MV-4-11 (cell line): ENCODE measurements at regions not wholly inside any gene's neighbourhood (a gene's known extent, or its start where the extent isn't known, plus 50 kb on each side); places are given as distances from the start of the nearest gene placed in this dataset.
A peak's percentile ranks its signal among the peaks of the same experiment; 100 is the strongest.

Experiments used
- DNase-seq: peaks from one replicate; lab custom pipeline; 2025; lab: John Stamatoyannopoulos, UW

GRCh38 chr7:28293527-28293835 is 112.9 kb upstream of the JAZF1 start:
- DNase-seq, result no peak

GRCh38 chr7:28296571-28297483 is 115.5 kb upstream of the CREB5 start:
- no peak for DNase-seq

DNA sequence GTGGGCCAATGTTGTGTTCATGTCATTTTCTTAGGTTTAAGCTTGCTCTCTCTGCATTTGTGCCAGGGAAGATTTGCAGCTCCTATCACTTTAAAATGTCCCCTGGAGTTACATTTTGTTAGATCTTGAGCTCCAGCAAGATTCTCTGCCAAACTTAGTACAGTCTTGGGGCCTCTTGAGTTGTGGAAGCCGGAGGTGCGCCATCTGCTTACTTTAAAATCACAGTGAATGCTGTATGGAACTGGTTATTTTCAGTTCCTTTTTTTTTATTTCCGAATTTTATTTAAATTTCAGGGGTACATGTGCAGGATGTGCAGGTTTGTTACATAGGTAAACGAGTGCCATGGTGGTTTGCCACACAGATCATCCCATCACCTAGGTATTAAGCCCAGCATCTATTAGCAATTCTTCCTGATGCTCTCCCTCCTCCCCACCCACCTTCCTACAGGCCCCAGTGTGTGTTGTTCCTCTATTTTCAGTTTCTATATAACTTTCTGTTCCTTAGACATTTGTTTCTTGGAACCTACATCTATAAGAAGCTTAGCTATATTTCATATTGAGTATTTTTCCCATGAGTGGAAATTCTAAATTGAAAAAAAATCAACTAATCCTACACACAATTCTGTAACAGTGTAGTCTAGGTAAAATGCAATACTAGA is 114.4 kb upstream of the CREB5 start:
- peak; percentile 61 for DNase-seq

GRCh38 chr7:28298870-28299518 is 113.3 kb upstream of the CREB5 start:
- no peak for DNase-seq

- no peak for DNase-seq
Observed at GRCh38 chr7:28299556-28299955, 112.8 kb upstream of the CREB5 start.

DNA sequence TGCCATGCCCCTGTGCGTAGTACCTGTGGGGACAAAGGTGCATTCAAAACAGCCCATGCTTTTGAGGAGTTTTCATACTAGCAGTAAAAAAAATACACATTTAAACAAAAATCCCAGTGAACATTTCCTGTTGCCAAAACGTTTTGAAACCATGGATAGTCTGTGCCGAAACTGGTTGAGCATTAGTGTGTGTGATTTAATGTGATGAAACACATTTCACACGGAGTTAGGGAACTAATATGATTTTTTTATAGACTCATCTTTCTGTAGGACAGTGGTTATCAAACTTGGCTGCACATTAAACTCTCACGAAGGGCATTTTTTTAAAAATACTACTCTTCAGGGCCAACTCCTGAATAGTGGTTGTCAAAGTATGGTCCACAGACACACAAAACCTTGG is 111.8 kb upstream of the CREB5 start:
- DNase-seq, result no peak

- no peak for DNase-seq
Observed at GRCh38 chr7:28301148-28301641, 111.1 kb upstream of the CREB5 start.

DNA sequence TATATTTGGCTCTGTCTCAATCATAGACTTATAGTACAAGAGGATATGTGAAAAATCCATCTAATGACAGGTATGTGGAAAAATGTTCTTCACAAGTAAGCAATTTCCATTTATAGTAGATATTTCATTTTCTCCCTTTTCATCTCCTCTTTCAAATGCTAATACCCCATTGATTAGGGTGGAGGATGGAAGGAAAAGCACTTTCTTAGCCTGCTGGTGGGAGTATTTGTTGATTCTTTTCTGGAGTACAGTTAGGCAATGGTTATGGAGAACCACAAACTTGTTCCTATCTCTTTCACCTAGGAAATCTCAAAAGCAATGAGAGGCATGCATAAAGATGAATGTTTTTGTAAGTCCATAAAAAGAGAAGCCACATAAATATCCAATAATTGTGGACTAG is 108.0 kb upstream of the CREB5 start:
- no peak for DNase-seq

GRCh38 chr7:28309704-28310459 is 102.4 kb upstream of the CREB5 start:
- no peak for DNase-seq

GRCh38 chr7:28310460-28310848 is 101.9 kb upstream of the CREB5 start:
- no peak for DNase-seq

GRCh38 chr7:28311670-28312069 is 100.6 kb upstream of the CREB5 start:
- no peak for DNase-seq

DNA sequence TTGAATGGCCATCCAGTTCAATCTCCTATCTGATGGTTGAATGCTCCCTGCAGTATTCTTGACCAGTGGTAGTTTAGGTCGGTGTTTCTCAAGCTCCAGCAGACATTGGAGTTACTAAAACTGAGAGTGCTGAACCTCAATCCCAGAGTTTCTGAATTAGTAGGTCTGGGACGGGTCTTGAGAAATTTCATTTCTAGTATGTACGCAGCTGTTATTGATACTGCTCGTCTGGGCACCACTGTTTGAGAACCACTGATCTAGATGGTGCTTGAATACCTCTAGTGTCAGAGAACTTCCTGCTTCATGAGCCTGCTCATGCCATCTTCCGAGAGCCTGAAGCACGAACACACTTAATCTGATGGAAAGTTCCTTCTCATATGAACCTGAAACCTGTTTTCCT is 99.4 kb upstream of the CREB5 start:
- no peak for DNase-seq

GRCh38 chr7:28314841-28315240 is 97.5 kb upstream of the CREB5 start:
- no peak for DNase-seq

GRCh38 chr7:28315565-28316410 is 96.5 kb upstream of the CREB5 start:
- DNase-seq, result no peak

GRCh38 chr7:28316489-28316888 is 95.8 kb upstream of the CREB5 start:
- DNase-seq, result no peak

- DNase-seq, result no peak
Observed at GRCh38 chr7:28318101-28318762, 94.1 kb upstream of the CREB5 start.

DNA sequence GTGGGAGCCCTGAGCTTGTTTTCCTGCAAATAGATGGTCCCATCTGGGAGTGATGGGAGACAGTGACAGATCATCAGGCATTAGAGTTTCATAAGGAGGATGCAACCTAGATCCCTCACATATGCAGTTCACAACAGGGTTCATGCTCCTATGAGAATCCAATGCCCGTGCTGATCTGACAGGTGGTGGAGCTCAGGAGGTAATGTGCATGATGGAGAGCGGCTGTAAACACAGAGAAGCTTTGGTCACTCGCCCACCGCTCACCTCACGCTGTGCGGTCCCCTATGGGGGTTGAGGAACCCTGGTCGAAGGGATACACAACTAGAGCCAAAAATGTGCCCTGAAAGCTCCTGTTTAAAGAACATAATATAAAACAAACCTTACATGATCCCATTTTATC is 88.5 kb upstream of the CREB5 start:
- DNase-seq, result no peak

GRCh38 chr7:28328146-28328545 is 84.2 kb upstream of the CREB5 start:
- DNase-seq, result no peak

GRCh38 chr7:28328822-28329660 is 83.3 kb upstream of the CREB5 start:
- DNase-seq, result no peak
